Transverse colon (tissue), 4 donors: ENCODE measurements at regions not wholly inside any gene's neighbourhood (a gene's known extent, or its start where the extent isn't known, plus 50 kb on each side); places are given as distances from the start of the nearest gene placed in this dataset.

Experiments used
- DNase-seq: peaks from one replicate; pipeline ENCODE4 v3.0.0-alpha.2; 2019
- H3K27ac ChIP-seq, 4 donors: fragments of 200-600 bp; sonication (generic); 2 replicates each; pipeline ENCODE4 v1.5.1; 2016 to 2018; ENCODE audit warnings: inconsistent platforms in 4 of 4
- H3K27me3 ChIP-seq: fragments of 200-600 bp; sonication (generic); 2 replicates; pipeline ENCODE4 v1.5.1; 2017; ENCODE audit warnings: inconsistent platforms
- H3K36me3 ChIP-seq, 4 donors: fragments of 200-600 bp; sonication (generic); 2 replicates each; pipeline ENCODE4 v1.5.1; 2017 to 2019; ENCODE audit warnings: inconsistent platforms in 4 of 4
- H3K4me1 ChIP-seq, 4 donors: fragments of 200-600 bp; sonication (generic); 2 replicates each; pipeline ENCODE4 v1.5.1; 2017 to 2020; ENCODE audit warnings: inconsistent platforms in 4 of 4
- H3K4me3 ChIP-seq, 4 donors: fragments of 200-600 bp; sonication (generic); 1 replicate in 1 of 4; 2 replicates in 3 of 4; pipeline versions ENCODE4 v1.5.1 to v1.6.1; 2017 to 2019; ENCODE audit warnings: inconsistent platforms in 4 of 4
- H3K9me3 ChIP-seq, 2 donors: fragments of 200-600 bp; sonication (generic); 2 replicates each; pipeline ENCODE4 v1.5.1; 2017 to 2019; ENCODE audit warnings: inconsistent platforms in 2 of 2
- CTCF ChIP-seq, 5 experiments: fragments of 200-600 bp in 3 of 5; fragments of 450-650 bp in 2 of 5; sonication (generic) in 3 of 5; IDR thresholded peaks; 1 replicate in 2 of 5; 2 replicates in 3 of 5; pipeline ENCODE4 v1.5.1; 2016 to 2017; ENCODE audit warnings: antibody characterized with exemption in 5 of 5, inconsistent platforms in 3 of 5, mild to moderate bottlenecking in 2 of 5, moderate library complexity in 1 of 5
- EP300 ChIP-seq: sonication (generic); formaldehyde crosslinking; IDR thresholded peaks from one replicate; pipeline ENCODE4 v1.6.1; 2017; ENCODE audit warnings: antibody characterized with exemption, low read depth
- POLR2A ChIP-seq: fragments of 450-650 bp; IDR thresholded peaks from one replicate; pipeline ENCODE4 v1.6.1; 2016; ENCODE audit warnings: antibody characterized with exemption, mild to moderate bottlenecking, moderate library complexity
- POLR2AphosphoS5 ChIP-seq, 3 donors: sonication (generic); formaldehyde crosslinking; IDR thresholded peaks; one replicate each; pipeline ENCODE4 v1.6.1; 2016; ENCODE audit warnings: antibody characterized with exemption in 3 of 3
- WGBS, 2 donors: methylation state at CpG; one replicate each; pipeline ENCODE4 v1.1.5; 2018; ENCODE audit warnings: low coverage in 1 of 2; 5-methylcytosine and 5-hydroxymethylcytosine counted together
- in situ Hi-C, 4 donors: fragments of 200-750 bp; cut with MboI; loops; one replicate each; pipeline versions ENCODE4 v1.15.0 to v1.15.1; 2017; ENCODE audit warnings: low sequenced_read_pairs in 3 of 4, low pct_ligation_motif_present in 1 of 4, low pct_unique_long_range_greater_than_20kb in 1 of 4
- intact Hi-C: fragments of 100-400 bp; cut with DNase I; formaldehyde crosslinking; loops from one replicate; pipeline ENCODE4 v1.15.1; 2023; ENCODE audit warnings: low total_unique reads

GRCh38 chr4:84403656-84404055, 95.4 kb downstream of the NKX6-1 start:
- Histone ChIP-seq H3K9me3 (no peaks in the 10 kb centered on the region), H3K4me1 (no peaks in the 10 kb centered on the region), H3K27ac (no peak overlapping the region), H3K4me3 (no peak overlapping the region), H3K36me3 (no peaks in the 10 kb centered on the region), H3K27me3 (no peaks in the 10 kb centered on the region)
- DNase-seq, result no peak
- in situ Hi-C loops (no loop called here), intact Hi-C loops (no loop called here)
- no peak for TF ChIP-seq CTCF (IDR thresholded peaks at IDR 0.05)
- TF ChIP-seq EP300, result no peak
- no peak for TF ChIP-seq POLR2AphosphoS5 (IDR thresholded peaks at IDR 0.05)
- no peak for TF ChIP-seq POLR2A
- WGBS, 2 donors, result 81 to 86% methylated on average over 4 of the region's 4 CpGs

GRCh38 chr4:84401701-84402306, 97.3 kb downstream of the NKX6-1 start:
- intact Hi-C loops, result no loop called here
- WGBS, 2 donors, result 40 to 61% methylated on average over 3 of the region's 3 CpGs
- no peaks in the 10 kb centered on the region for H3K9me3 ChIP-seq
- DNase-seq, result no peak
- H3K36me3 ChIP-seq, result no peaks in the 10 kb centered on the region
- H3K4me3 ChIP-seq, result no peak overlapping the region
- H3K27me3 ChIP-seq, result no peaks in the 10 kb centered on the region
- no peak overlapping the region for H3K27ac ChIP-seq
- TF ChIP-seq POLR2AphosphoS5 (IDR thresholded peaks at IDR 0.05) (no peak), POLR2A (no peak), CTCF (IDR thresholded peaks at IDR 0.05) (no peak)
- no peaks in the 10 kb centered on the region for H3K4me1 ChIP-seq
- in situ Hi-C loops, result no loop called here

- no peaks in the 10 kb centered on the region for H3K4me1 ChIP-seq
- no peak overlapping the region for H3K4me3 ChIP-seq
- H3K27ac ChIP-seq, result no peak overlapping the region
- in situ Hi-C loops (no loop called here), intact Hi-C loops (no loop called here)
- H3K27me3 ChIP-seq, result no peaks in the 10 kb centered on the region
- no peaks in the 10 kb centered on the region for H3K36me3 ChIP-seq
- TF ChIP-seq POLR2AphosphoS5 (IDR thresholded peaks at IDR 0.05) (no peak), EP300 (no peak), POLR2A (no peak), CTCF (IDR thresholded peaks at IDR 0.05) (no peak)
- H3K9me3 ChIP-seq, result no peaks in the 10 kb centered on the region
- DNase-seq, result no peak
- 82 to 90% methylated on average over 1 to 3 of the region's 3 CpGs for WGBS, 2 donors
Measured at GRCh38 chr4:84394386-84394785, 104.7 kb downstream of the NKX6-1 start.

- 87 to 97% methylated on average over 3 of the region's 3 CpGs for WGBS, 2 donors
- TF ChIP-seq EP300, result no peak
- TF ChIP-seq CTCF (IDR thresholded peaks at IDR 0.05), result no peak
- TF ChIP-seq POLR2A, result no peak
- TF ChIP-seq POLR2AphosphoS5 (IDR thresholded peaks at IDR 0.05), result no peak
- no peaks in the 10 kb centered on the region for H3K9me3 ChIP-seq
Measured at GRCh38 chr4:84392951-84393590, 106.0 kb downstream of the NKX6-1 start.

More at GRCh38 chr4:84392951-84393590, 106.0 kb downstream of the NKX6-1 start:
- no peaks in the 10 kb centered on the region for H3K4me1 ChIP-seq
- in situ Hi-C loops (no loop called here), intact Hi-C loops (no loop called here)
- no peak overlapping the region for H3K27ac ChIP-seq
- no peaks in the 10 kb centered on the region for H3K27me3 ChIP-seq
- H3K36me3 ChIP-seq, result no peaks in the 10 kb centered on the region
- no peak overlapping the region for H3K4me3 ChIP-seq
- no peak for DNase-seq
